Uterus (tissue), 3 donors: ENCODE measurements at regions not wholly inside any gene's neighbourhood (a gene's known extent, or its start where the extent isn't known, plus 50 kb on each side); places are given as distances from the start of the nearest gene placed in this dataset.

Source experiments
- DNase-seq, 2 donors: peaks; one replicate each; pipeline ENCODE4 v3.0.0-alpha.2; 2019 to 2020
- H3K27ac ChIP-seq, 2 donors: fragments of 200-600 bp; sonication (generic); 1 replicate in 1 of 2; 2 replicates in 1 of 2; pipeline ENCODE4 v1.5.1; 2016 to 2018
- H3K27me3 ChIP-seq, 2 donors: fragments of 200-600 bp; sonication (generic); one replicate each; pipeline ENCODE4 v1.5.1; 2018 to 2019; ENCODE audit warnings: control low read depth in 1 of 2
- H3K36me3 ChIP-seq, 2 donors: fragments of 200-600 bp; sonication (generic); one replicate each; pipeline ENCODE4 v1.5.1; 2019; ENCODE audit warnings: control low read depth in 1 of 2
- H3K4me1 ChIP-seq, 2 donors: fragments of 200-600 bp; sonication (generic); one replicate each; pipeline ENCODE4 v1.5.1; 2018 to 2019; ENCODE audit warnings: control low read depth in 1 of 2
- H3K4me3 ChIP-seq, 2 donors: fragments of 200-600 bp; sonication (generic); 1 replicate in 1 of 2; 2 replicates in 1 of 2; pipeline ENCODE4 v1.5.1; 2018 to 2019; ENCODE audit warnings: mild to moderate bottlenecking in 1 of 2
- H3K9me3 ChIP-seq, 2 donors: fragments of 200-600 bp; sonication (generic); one replicate each; pipeline ENCODE4 v1.5.1; 2019; ENCODE audit warnings: control low read depth in 1 of 2
- CTCF ChIP-seq, 4 experiments: fragments of 200-600 bp in 2 of 4; fragments of 450-650 bp in 2 of 4; sonication (generic) in 2 of 4; IDR thresholded peaks; one replicate each; pipeline ENCODE4 v1.5.1; 2016 to 2019; ENCODE audit warnings: antibody characterized with exemption in 4 of 4, mild to moderate bottlenecking in 2 of 4, moderate library complexity in 1 of 4
- POLR2A ChIP-seq, 2 donors: fragments of 450-650 bp; IDR thresholded peaks; one replicate each; pipeline ENCODE4 v1.6.1; 2016; ENCODE audit warnings: antibody characterized with exemption in 2 of 2, mild to moderate bottlenecking in 1 of 2, moderate library complexity in 1 of 2
- intact Hi-C: fragments of 100-400 bp; cut with DNase I; formaldehyde crosslinking; loops from one replicate; pipeline ENCODE4 v1.15.1; 2023; ENCODE audit warnings: low total_unique reads
- donor health status: DM: yes; HTN: yes; CAD: no.

- peak; percentile 44 to 54 for DNase-seq
- H3K27me3 ChIP-seq = no peaks in the 10 kb centered on the region
- peak overlapping the region in 1 of 2 donors; percentile 37 for H3K27ac ChIP-seq
- no peaks in the 10 kb centered on the region for H3K9me3 ChIP-seq
- TF ChIP-seq POLR2A (IDR thresholded peaks at IDR 0.05) (no peak), CTCF (IDR thresholded peaks at IDR 0.05) (no peak)
- intact Hi-C loops = no loop called here
- H3K36me3 ChIP-seq = no peaks in the 10 kb centered on the region
- H3K4me1 ChIP-seq = no peaks in the 10 kb centered on the region
- H3K4me3 ChIP-seq = no peak overlapping the region
These were observed 110.4 kb upstream of the KL start for GRCh38 chr13:32905864-32906180.

DNA sequence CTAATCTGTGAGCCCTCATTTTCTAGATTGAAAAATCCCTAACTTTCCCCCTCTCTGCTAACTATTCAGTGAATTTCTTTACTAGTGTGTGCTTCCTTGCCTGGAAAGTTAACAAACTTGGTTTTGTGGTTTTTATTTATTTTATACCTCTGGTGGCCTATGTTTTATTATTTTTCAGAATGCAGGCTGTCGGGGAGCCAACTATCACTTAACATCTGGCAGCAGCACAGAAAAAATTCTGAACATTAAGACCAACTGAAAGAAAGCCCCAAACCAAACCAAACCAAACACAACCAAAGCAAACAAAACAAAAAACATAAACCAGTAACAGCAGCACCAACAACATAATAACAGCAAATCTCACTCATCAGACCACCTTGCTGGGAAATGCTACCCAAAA lies 109.0 kb upstream of the KL start:
- no peak for DNase-seq
- H3K9me3 ChIP-seq = no peaks in the 10 kb centered on the region
- H3K4me3 ChIP-seq = no peak overlapping the region
- intact Hi-C loops = no loop called here
- no peaks in the 10 kb centered on the region for H3K4me1 ChIP-seq
- no peaks in the 10 kb centered on the region for H3K36me3 ChIP-seq
- no peaks in the 10 kb centered on the region for H3K27me3 ChIP-seq
- H3K27ac ChIP-seq = no peak overlapping the region
- no peak for TF ChIP-seq CTCF (IDR thresholded peaks at IDR 0.05)
- TF ChIP-seq POLR2A (IDR thresholded peaks at IDR 0.05) = no peak

- TF ChIP-seq CTCF (IDR thresholded peaks at IDR 0.05) (no peak), POLR2A (IDR thresholded peaks at IDR 0.05) (no peak)
- no peaks in the 10 kb centered on the region for H3K27me3 ChIP-seq
- no peaks in the 10 kb centered on the region for H3K4me1 ChIP-seq
- no peak overlapping the region for H3K27ac ChIP-seq
- H3K9me3 ChIP-seq = no peaks in the 10 kb centered on the region
- no peak overlapping the region for H3K4me3 ChIP-seq
- intact Hi-C loops = no loop called here
- H3K36me3 ChIP-seq = no peaks in the 10 kb centered on the region
- no peak for DNase-seq
These were observed 105.7 kb upstream of the KL start for GRCh38 chr13:32910530-32910929.

DNA sequence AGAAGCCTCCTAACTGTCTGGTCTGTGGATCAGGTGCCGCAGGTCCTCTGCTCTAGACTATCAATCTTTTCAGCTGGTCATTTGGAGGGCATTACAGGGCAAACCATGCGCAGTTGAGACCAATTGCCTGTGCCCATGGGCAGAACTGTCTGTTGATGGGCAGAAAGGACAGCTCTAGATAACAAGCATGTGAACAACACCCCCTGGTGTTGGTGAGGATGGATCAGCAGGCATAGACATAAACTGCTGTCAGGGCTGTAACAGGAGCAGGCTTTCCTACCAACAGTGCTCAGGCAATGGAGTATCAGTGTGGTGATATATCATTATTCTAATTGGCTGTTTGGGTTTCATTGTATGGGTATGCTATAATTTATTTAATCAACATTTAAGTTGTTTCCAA lies 104.7 kb upstream of the KL start:
- H3K27me3 ChIP-seq = no peaks in the 10 kb centered on the region
- no peak for DNase-seq
- no peak overlapping the region for H3K4me3 ChIP-seq
- H3K4me1 ChIP-seq = no peaks in the 10 kb centered on the region
- H3K9me3 ChIP-seq = no peaks in the 10 kb centered on the region
- intact Hi-C loops = no loop called here
- H3K27ac ChIP-seq = no peak overlapping the region
- no peaks in the 10 kb centered on the region for H3K36me3 ChIP-seq
- peak in 1 of 4 experiments; percentile 15 for TF ChIP-seq CTCF (IDR thresholded peaks at IDR 0.05)
- no peak for TF ChIP-seq POLR2A (IDR thresholded peaks at IDR 0.05)

GRCh38 chr13:32914686-32915085 lies 101.5 kb upstream of the KL start:
- no peak for TF ChIP-seq POLR2A (IDR thresholded peaks at IDR 0.05)
- no peak for DNase-seq
- no peaks in the 10 kb centered on the region for H3K27me3 ChIP-seq
- H3K36me3 ChIP-seq = no peaks in the 10 kb centered on the region
- no peak overlapping the region for H3K27ac ChIP-seq
- no peak overlapping the region for H3K4me3 ChIP-seq
- no peaks in the 10 kb centered on the region for H3K9me3 ChIP-seq
- intact Hi-C loops = no loop called here
- H3K4me1 ChIP-seq = no peaks in the 10 kb centered on the region

DNA sequence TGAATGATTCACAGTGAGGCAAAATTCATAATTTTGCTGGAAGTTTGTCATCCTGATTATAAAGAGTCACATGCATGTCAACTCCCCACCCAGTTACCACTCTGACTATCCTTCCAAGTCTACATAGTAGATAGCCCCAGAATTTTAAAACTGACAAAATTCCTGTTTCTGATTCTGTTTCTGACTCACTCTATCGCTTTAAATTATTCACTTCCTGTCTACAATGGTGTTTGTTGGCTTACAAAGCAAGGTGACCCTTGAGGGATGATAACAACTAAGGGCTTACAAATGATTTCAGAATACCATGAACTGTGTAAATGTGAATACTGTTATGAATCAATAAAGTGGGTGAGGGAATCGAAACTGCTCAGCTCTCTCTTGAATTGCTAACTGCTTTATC lies 98.7 kb upstream of the KL start:
- Histone ChIP-seq H3K4me1 (no peaks in the 10 kb centered on the region), H3K36me3 (no peaks in the 10 kb centered on the region), H3K27ac (no peak overlapping the region), H3K9me3 (no peaks in the 10 kb centered on the region), H3K4me3 (no peak overlapping the region), H3K27me3 (no peaks in the 10 kb centered on the region)
- no peak for DNase-seq
- no peak for TF ChIP-seq POLR2A (IDR thresholded peaks at IDR 0.05)
- no peak for TF ChIP-seq CTCF (IDR thresholded peaks at IDR 0.05)
- intact Hi-C loops = no loop called here
